B cell (primary cell): ENCODE measurements at regions not wholly inside any gene's neighbourhood (a gene's known extent, or its start where the extent isn't known, plus 50 kb on each side); places are given as distances from the start of the nearest gene placed in this dataset.
"Not testable (repeated sequence)": the region's sequence is repeated elsewhere in the genome, so short reads cannot be mapped to it uniquely, and the experiment has no call there.

ENCODE experiments used
- ATAC-seq: fragments of 200-7000 bp; cut with Tn5 transposase; one replicate; pipeline ENCODE4 v1.10.0; 2021; ENCODE audit warnings: low read depth, mild to moderate bottlenecking, moderate number of reproducible peaks, moderate library complexity
- CTCF ChIA-PET: fragments of 350-600 bp; sonication (Branson Sonifier 250); formaldehyde crosslinking; loops from one replicate; lab custom pipeline; 2021; ENCODE audit warnings: antibody characterized with exemption, inconsistent platforms; lab: Charles Lee
- POLR2A ChIA-PET: fragments of 350-600 bp; sonication (Branson Sonifier 250); formaldehyde crosslinking; loops from one replicate; lab custom pipeline; 2021; ENCODE audit warnings: antibody characterized with exemption; lab: Charles Lee
- DNase-seq: peaks from one replicate; pipeline ENCODE4 v3.0.0; 2013
- H2AFZ ChIP-seq: 2 replicates; pipeline ENCODE4 v1.6.1; 2012; ENCODE audit warnings: mild to moderate bottlenecking, low read depth, low read length; ENCODE audit not compliant: insufficient read depth, poor library complexity, severe bottlenecking
- H3K27ac ChIP-seq, 2 donors: 1 replicate in 1 of 2; 2 replicates in 1 of 2; pipeline ENCODE4 v1.5.1; 2012 to 2013; ENCODE audit warnings: low read length in 2 of 2, mild to moderate bottlenecking in 2 of 2, moderate library complexity in 1 of 2
- H3K27me3 ChIP-seq, 4 experiments: fragments of 200-600 bp in 1 of 4; sonication (generic) in 1 of 4; replicated peaks in 1 of 4; 1 replicate in 2 of 4; 2 replicates in 2 of 4; pipeline versions ENCODE4 v1.6.1 to v1.7.0; 2013 to 2016; ENCODE audit warnings: low read length in 3 of 4, mild to moderate bottlenecking in 2 of 4, mixed read lengths in 1 of 4, moderate library complexity in 1 of 4; ENCODE audit not compliant: insufficient read depth in 4 of 4, control insufficient read depth in 3 of 4; ENCODE audit errors: control extremely low read depth in 1 of 4
- H3K36me3 ChIP-seq, 2 experiments: replicated peaks in 1 of 2; 1 replicate in 1 of 2; 2 replicates in 1 of 2; pipeline versions ENCODE4 v1.6.1 to v1.7.1; 2013; ENCODE audit warnings: low read length in 1 of 2; ENCODE audit not compliant: insufficient read depth in 2 of 2, control insufficient read depth in 1 of 2; ENCODE audit errors: control extremely low read depth in 1 of 2, extremely low read depth in 1 of 2
- H3K4me1 ChIP-seq, 2 donors: fragments of 200-600 bp in 1 of 2; sonication (generic) in 1 of 2; 1 replicate in 1 of 2; 2 replicates in 1 of 2; pipeline versions ENCODE4 v1.5.1 to v1.6.1; 2013 to 2017; ENCODE audit warnings: low read length in 2 of 2; ENCODE audit not compliant: control insufficient read depth in 2 of 2, insufficient read depth in 2 of 2
- H3K4me2 ChIP-seq: replicated peaks from 2 replicates; pipeline ENCODE3; 2012; ENCODE audit warnings: mild to moderate bottlenecking, low read depth, low read length; ENCODE audit not compliant: poor library complexity, severe bottlenecking
- H3K4me3 ChIP-seq, 5 experiments: fragments of 200-600 bp in 1 of 5; sonication (generic) in 1 of 5; 1 replicate in 3 of 5; 2 replicates in 2 of 5; pipeline versions ENCODE4 v1.5.1 to v1.7.0; 2011 to 2016; ENCODE audit warnings: low read length in 4 of 5, mild to moderate bottlenecking in 4 of 5, low read depth in 2 of 5, control low read depth in 1 of 5, moderate library complexity in 1 of 5; ENCODE audit not compliant: insufficient read depth in 1 of 5; ENCODE audit errors: control extremely low read depth in 1 of 5, extremely low read depth in 1 of 5
- H3K79me2 ChIP-seq: fragments of 200-600 bp; sonication (generic); one replicate; pipeline ENCODE4 v1.6.0; 2016; ENCODE audit warnings: low read length; ENCODE audit not compliant: control insufficient read depth, insufficient read depth
- H3K9ac ChIP-seq: fragments of 200-600 bp; sonication (generic); 2 replicates; pipeline ENCODE4 v1.6.1; 2017; ENCODE audit warnings: mild to moderate bottlenecking, low read length, moderate library complexity
- H3K9me3 ChIP-seq, 3 donors: one replicate each; pipeline versions ENCODE4 v1.6.1 to v1.7.1; 2013; ENCODE audit warnings: low read length in 2 of 3; ENCODE audit not compliant: control insufficient read depth in 2 of 3, insufficient read depth in 1 of 3; ENCODE audit errors: control extremely low read depth in 1 of 3
- H4K20me1 ChIP-seq: 2 replicates; pipeline ENCODE4 v1.6.0; 2012; ENCODE audit warnings: mild to moderate bottlenecking, low read length; ENCODE audit not compliant: insufficient read depth, control insufficient read depth, poor library complexity, severe bottlenecking
- H3K27ac Mint-ChIP-seq: one replicate; pipeline ENCODE4 v1.8.0; 2021; ENCODE audit warnings: mixed read lengths
- H3K27me3 Mint-ChIP-seq: one replicate; pipeline ENCODE4 v1.8.0; 2021; ENCODE audit warnings: mixed read lengths
- H3K4me1 Mint-ChIP-seq: one replicate; pipeline ENCODE4 v1.8.0; 2021; ENCODE audit warnings: mixed read lengths
- H3K4me3 Mint-ChIP-seq: one replicate; pipeline ENCODE4 v1.8.0; 2021; ENCODE audit warnings: mixed read lengths
- H3K9me3 Mint-ChIP-seq: one replicate; pipeline ENCODE4 v1.8.0; 2022; ENCODE audit warnings: mixed read lengths; ENCODE audit not compliant: insufficient read depth
- CTCF ChIP-seq: fragments of 200-600 bp; IDR thresholded peaks from one replicate; pipeline ENCODE4 v1.8.0; 2022; ENCODE audit warnings: antibody characterized with exemption, mild to moderate bottlenecking
- EZH2 ChIP-seq: IDR thresholded peaks from 2 replicates; pipeline ENCODE4 v1.6.1; 2012; ENCODE audit warnings: borderline replicate concordance, low read depth, mild to moderate bottlenecking, moderate library complexity, low read length; ENCODE audit not compliant: insufficient read depth, poor library complexity, severe bottlenecking
- WGBS: methylation state at CpG from one replicate; pipeline ENCODE4 v1.1.5; 2013; ENCODE audit warnings: missing lambda C conversion rate; ENCODE audit not compliant: insufficient coverage; 5-methylcytosine and 5-hydroxymethylcytosine counted together
- intact Hi-C: fragments of 100-400 bp; cut with micrococcal nuclease; formaldehyde crosslinking; loops from one replicate; pipeline ENCODE4 v1.10.0; 2022

DNA sequence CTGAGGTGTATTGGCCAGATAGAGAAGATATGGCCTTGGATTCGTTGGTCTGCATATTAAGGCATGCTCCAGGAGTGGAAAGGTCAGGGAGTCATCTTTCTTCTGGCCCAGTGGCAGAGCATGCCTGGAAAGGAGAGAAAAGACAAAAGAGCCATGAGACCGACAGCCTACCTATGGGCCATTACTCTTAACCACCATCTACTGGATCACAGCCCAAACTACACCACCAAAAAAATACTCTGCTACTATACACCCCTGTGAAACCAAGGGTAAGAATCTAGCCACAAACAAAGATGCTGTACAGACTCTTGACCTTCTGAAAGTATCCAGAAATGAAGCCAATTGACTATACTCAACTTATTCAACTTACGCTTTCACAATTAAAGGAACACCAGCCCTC lies 96.1 kb upstream of the PLSCR5 start:
- Histone ChIP-seq H3K4me3 (no peak overlapping the region), H3K36me3 (no peaks in the 10 kb centered on the region), H3K9ac (no peak overlapping the region), H2AFZ (no peak overlapping the region), H4K20me1 (no peaks in the 10 kb centered on the region), H3K4me1 (no peaks in the 10 kb centered on the region), H3K4me2 (no peak overlapping the region), H3K9me3 (no peaks in the 10 kb centered on the region), H3K27ac (no peak overlapping the region), H3K79me2 (no peaks in the 10 kb centered on the region), H3K27me3 (no peaks in the 10 kb centered on the region)
- intact Hi-C loops: no loop called here
- WGBS: 20% methylated on average over 1 of the region's 3 CpGs
- no peak for TF ChIP-seq EZH2
- TF ChIP-seq CTCF: no peak
- H3K9me3 Mint-ChIP-seq: no peaks in the 10 kb centered on the region
- no peaks in the 10 kb centered on the region for H3K4me1 Mint-ChIP-seq
- H3K27me3 Mint-ChIP-seq: no peaks in the 10 kb centered on the region
- ChIA-PET POLR2A (no interaction called here), CTCF (no interaction called here)
- ATAC-seq: no peak
- H3K27ac Mint-ChIP-seq: no peak overlapping the region
- DNase-seq: no peak
- H3K4me3 Mint-ChIP-seq: no peak overlapping the region

DNA sequence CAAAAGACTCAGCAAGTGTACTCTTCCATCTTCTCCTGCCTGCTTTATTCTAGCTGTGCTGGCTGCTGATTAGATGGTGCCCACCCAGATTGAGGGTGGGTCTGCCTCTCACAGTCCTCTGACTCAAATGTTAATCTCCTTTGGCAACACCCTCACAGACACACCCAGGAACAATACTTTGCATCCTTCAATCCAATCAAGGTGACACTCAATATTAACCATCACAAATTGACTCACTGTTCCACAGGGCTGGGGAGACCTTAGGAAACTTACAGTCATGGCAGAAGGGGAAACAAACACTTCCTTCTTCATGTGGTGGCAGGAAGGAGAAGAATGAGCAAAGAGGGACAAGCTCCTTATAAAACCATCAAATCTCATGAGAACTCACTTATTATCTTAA lies 94.9 kb upstream of the PLSCR5 start:
- H3K27me3 Mint-ChIP-seq, CTCF ChIA-PET, H3K9ac ChIP-seq, H3K4me1 Mint-ChIP-seq, DNase-seq, POLR2A ChIA-PET, ATAC-seq, H3K27me3 ChIP-seq, intact Hi-C loops, H3K36me3 ChIP-seq, H3K27ac ChIP-seq, H3K79me2 ChIP-seq, H3K9me3 ChIP-seq, H4K20me1 ChIP-seq, H2AFZ ChIP-seq, H3K4me3 ChIP-seq, H3K4me3 Mint-ChIP-seq, H3K4me2 ChIP-seq, H3K27ac Mint-ChIP-seq, H3K4me1 ChIP-seq, H3K9me3 Mint-ChIP-seq: not testable (repeated sequence)
